ENCODE measurements at regions not wholly inside any gene's neighbourhood (a gene's known extent, or its start where the extent isn't known, plus 50 kb on each side); places are given as distances from the start of the nearest gene placed in this dataset.
A peak's percentile ranks its signal among the peaks of the same experiment; 100 is the strongest.

GRCh38 chr6:128600397-128600951 lies 80.1 kb upstream of the PTPRK start:
- DNase-seq = peak; percentile 94
- peak overlapping the region; percentile 98 for H3K27ac Mint-ChIP-seq
- H3K36me3 Mint-ChIP-seq (ENCODE audit: low read depth) = peaks cover 14% of the 10 kb centered on the region; the same call in 1 of the 2 replicates
- H3K4me3 Mint-ChIP-seq = peak overlapping the region; percentile 58
- H3K27me3 Mint-ChIP-seq (ENCODE audit: insufficient read depth) = no peaks in the 10 kb centered on the region; the same call in 1 of the 2 replicates
- H3K9me3 Mint-ChIP-seq = no peaks in the 10 kb centered on the region
- no peak for TF ChIP-seq CTCF (IDR thresholded peaks at IDR 0.05)
- H3K4me1 Mint-ChIP-seq (ENCODE audit: low read depth) = peaks cover 71% of the 10 kb centered on the region

- no peak overlapping the region; the same call in 1 of the 2 replicates for H3K4me3 Mint-ChIP-seq
- peaks cover 79% of the 10 kb centered on the region for H3K4me1 Mint-ChIP-seq (ENCODE audit: low read depth)
- peak overlapping the region; percentile 98 for H3K27ac Mint-ChIP-seq
- H3K27me3 Mint-ChIP-seq (ENCODE audit: insufficient read depth) = no peaks in the 10 kb centered on the region; the same call in 1 of the 2 replicates
- DNase-seq = no peak
- no peaks in the 10 kb centered on the region for H3K9me3 Mint-ChIP-seq
- H3K36me3 Mint-ChIP-seq (ENCODE audit: low read depth) = peaks cover 12% of the 10 kb centered on the region; the same call in 1 of the 2 replicates
- no peak for TF ChIP-seq CTCF (IDR thresholded peaks at IDR 0.05)
Measured at GRCh38 chr6:128599036-128599435, 78.6 kb upstream of the PTPRK start.

GRCh38 chr6:128598571-128598970 lies 78.2 kb upstream of the PTPRK start:
- no peak for TF ChIP-seq CTCF (IDR thresholded peaks at IDR 0.05)
- Mint-ChIP-seq H3K27ac (peak overlapping the region; percentile 22), H3K4me1 (ENCODE audit: low read depth) (peaks cover 79% of the 10 kb centered on the region), H3K9me3 (no peaks in the 10 kb centered on the region), H3K36me3 (ENCODE audit: low read depth) (peaks cover 8% of the 10 kb centered on the region; the same call in 1 of the 2 replicates), H3K27me3 (ENCODE audit: insufficient read depth) (no peaks in the 10 kb centered on the region; the same call in 1 of the 2 replicates), H3K4me3 (no peak overlapping the region)
- DNase-seq = no peak

- Mint-ChIP-seq H3K4me3 (no peak overlapping the region), H3K9me3 (no peaks in the 10 kb centered on the region), H3K27ac (peak overlapping the region; percentile 71), H3K27me3 (ENCODE audit: insufficient read depth) (no peaks in the 10 kb centered on the region; the same call in 1 of the 2 replicates), H3K36me3 (ENCODE audit: low read depth) (peaks cover 7% of the 10 kb centered on the region; the same call in 1 of the 2 replicates), H3K4me1 (ENCODE audit: low read depth) (peaks cover 79% of the 10 kb centered on the region)
- no peak for DNase-seq
- TF ChIP-seq CTCF (IDR thresholded peaks at IDR 0.05) = no peak
Measured at GRCh38 chr6:128597956-128598355, 77.6 kb upstream of the PTPRK start.

- no peak for TF ChIP-seq CTCF (IDR thresholded peaks at IDR 0.05)
- no peak overlapping the region for H3K4me3 Mint-ChIP-seq
- no peak for DNase-seq
- H3K27ac Mint-ChIP-seq = peak overlapping the region; percentile 71
- H3K4me1 Mint-ChIP-seq (ENCODE audit: low read depth) = peaks cover 75% of the 10 kb centered on the region
- H3K27me3 Mint-ChIP-seq (ENCODE audit: insufficient read depth) = no peaks in the 10 kb centered on the region; the same call in 1 of the 2 replicates
- peaks cover under 1% of the 10 kb centered on the region; the same call in 1 of the 2 replicates for H3K9me3 Mint-ChIP-seq
- H3K36me3 Mint-ChIP-seq (ENCODE audit: low read depth) = peaks cover 7% of the 10 kb centered on the region
Measured at GRCh38 chr6:128597004-128597403, 76.6 kb upstream of the PTPRK start.
